ENCODE measurements at regions not wholly inside any gene's neighbourhood (a gene's known extent, or its start where the extent isn't known, plus 50 kb on each side); places are given as distances from the start of the nearest gene placed in this dataset.
"Not testable (repeated sequence)": the region's sequence is repeated elsewhere in the genome, so short reads cannot be mapped to it uniquely, and the experiment has no call there.

GRCh38 chr3:5638550-5638949 is 451.0 kb downstream of the EDEM1 start:
- no peak for DNase-seq

GRCh38 chr3:5644773-5645670 is 457.5 kb downstream of the EDEM1 start:
- no peak for DNase-seq

- DNase-seq: no peak
Measured at GRCh38 chr3:5645692-5646410, 458.3 kb downstream of the EDEM1 start.

GRCh38 chr3:5650303-5650702 is 462.8 kb downstream of the EDEM1 start:
- DNase-seq: no peak

- no peak for DNase-seq
Measured at GRCh38 chr3:5651351-5651750, 463.8 kb downstream of the EDEM1 start.

- DNase-seq: no peak
Measured at GRCh38 chr3:5653426-5654143, 466.1 kb downstream of the EDEM1 start.

- DNase-seq: no peak
Measured at GRCh38 chr3:5657106-5657505, 469.6 kb downstream of the EDEM1 start.

- no peak for DNase-seq
Measured at GRCh38 chr3:5663601-5664000, 476.1 kb downstream of the EDEM1 start.

- no peak for DNase-seq
Measured at GRCh38 chr3:5666455-5666854, 478.9 kb downstream of the EDEM1 start.

- no peak for DNase-seq
Measured at GRCh38 chr3:5673521-5673920, 486.0 kb downstream of the EDEM1 start.

- DNase-seq: no peak
Measured at GRCh38 chr3:5675319-5675718, 487.8 kb downstream of the EDEM1 start.

- DNase-seq: no peak
Measured at GRCh38 chr3:5677555-5677954, 490.0 kb downstream of the EDEM1 start.

GRCh38 chr3:5678248-5678647 is 490.7 kb downstream of the EDEM1 start:
- DNase-seq: no peak

GRCh38 chr3:5678844-5679243 is 491.3 kb downstream of the EDEM1 start:
- DNase-seq: no peak

GRCh38 chr3:5687230-5687629 is 499.7 kb downstream of the EDEM1 start:
- no peak for DNase-seq

- no peak for DNase-seq
Measured at GRCh38 chr3:5690490-5690889, 503.0 kb downstream of the EDEM1 start.

- DNase-seq: no peak
Measured at GRCh38 chr3:5690904-5691532, 503.5 kb downstream of the EDEM1 start.

- no peak for DNase-seq
Measured at GRCh38 chr3:5692446-5692845, 504.9 kb downstream of the EDEM1 start.

GRCh38 chr3:5694266-5694665 is 506.8 kb downstream of the EDEM1 start:
- no peak for DNase-seq

GRCh38 chr3:5698851-5699250 is 511.3 kb downstream of the EDEM1 start:
- DNase-seq: no peak

- no peak for DNase-seq
Measured at GRCh38 chr3:5699313-5699712, 511.8 kb downstream of the EDEM1 start.

- no peak for DNase-seq
Measured at GRCh38 chr3:5699811-5700210, 512.3 kb downstream of the EDEM1 start.

- DNase-seq: not testable (repeated sequence)
Measured at GRCh38 chr3:5701005-5701404, 513.5 kb downstream of the EDEM1 start.

Measured in midbrain (tissue), 1 donor.